Neural progenitor cell (in vitro differentiated cells): ENCODE measurements at regions not wholly inside any gene's neighbourhood (a gene's known extent, or its start where the extent isn't known, plus 50 kb on each side); places are given as distances from the start of the nearest gene placed in this dataset.

Source experiments
- CTCF ChIP-seq: fragments of 200-600 bp; sonication (generic); IDR thresholded peaks from 2 replicates; pipeline ENCODE4 v1.5.1; 2017; ENCODE audit warnings: antibody characterized with exemption, mild to moderate bottlenecking
- EZH2 ChIP-seq: fragments of 200-600 bp; sonication (generic); IDR thresholded peaks from 2 replicates; pipeline ENCODE4 v1.6.1; 2017; ENCODE audit warnings: antibody characterized with exemption, mild to moderate bottlenecking, moderate library complexity
- EZH2phosphoT487 ChIP-seq: fragments of 200-600 bp; sonication (generic); IDR thresholded peaks from 2 replicates; pipeline ENCODE4 v1.6.1; 2017; ENCODE audit warnings: antibody characterized with exemption

DNA sequence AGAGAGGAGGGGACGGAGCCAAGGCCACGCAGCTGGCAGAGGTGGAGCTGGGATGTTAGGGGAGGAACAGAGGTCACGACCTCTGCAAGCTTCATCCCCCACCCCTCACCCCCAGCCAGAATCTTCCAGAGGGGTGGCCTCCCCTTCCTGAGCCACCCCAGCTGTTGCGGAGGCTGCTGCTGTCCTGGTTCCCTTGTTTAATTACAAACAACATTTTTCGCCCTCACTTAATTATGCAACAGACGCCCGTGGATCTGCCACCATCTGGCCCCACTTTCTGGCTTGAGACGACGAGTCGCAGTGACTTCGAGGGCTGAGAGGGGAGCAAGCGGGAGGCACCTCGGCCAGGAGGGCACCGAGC, 153.7 kb upstream of the PTPN1 start:
- no peak for TF ChIP-seq CTCF
- TF ChIP-seq EZH2, result no peak
- no peak for TF ChIP-seq EZH2phosphoT487
